NCI-H345 (cell line): ENCODE measurements at regions not wholly inside any gene's neighbourhood (a gene's known extent, or its start where the extent isn't known, plus 50 kb on each side); places are given as distances from the start of the nearest gene placed in this dataset.
"Not testable (repeated sequence)": the region's sequence is repeated elsewhere in the genome, so short reads cannot be mapped to it uniquely, and the experiment has no call there.

Experiments
- DNase-seq: peaks from one replicate; lab custom pipeline; 2025; lab: John Stamatoyannopoulos, UW

DNA sequence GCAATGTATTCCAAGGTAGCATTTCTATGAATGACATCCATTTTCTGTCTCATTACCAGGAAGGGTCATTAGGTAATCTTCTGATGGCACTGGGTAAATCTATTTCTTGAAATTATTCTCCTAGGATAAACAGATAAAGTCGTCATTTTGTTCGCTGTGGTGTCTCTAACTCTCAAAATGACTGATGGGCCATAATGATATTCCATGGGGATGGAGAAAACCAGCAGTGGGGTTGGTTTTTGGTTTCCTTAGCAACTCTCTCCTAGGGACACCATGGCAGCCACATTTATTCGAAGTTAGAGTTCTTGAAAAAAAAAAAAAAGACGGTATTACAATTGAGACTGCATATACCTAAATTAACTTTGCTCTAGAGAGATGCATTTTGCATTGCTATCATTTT is 231.3 kb upstream of the SLCO3A1 start:
- no peak for DNase-seq

DNA sequence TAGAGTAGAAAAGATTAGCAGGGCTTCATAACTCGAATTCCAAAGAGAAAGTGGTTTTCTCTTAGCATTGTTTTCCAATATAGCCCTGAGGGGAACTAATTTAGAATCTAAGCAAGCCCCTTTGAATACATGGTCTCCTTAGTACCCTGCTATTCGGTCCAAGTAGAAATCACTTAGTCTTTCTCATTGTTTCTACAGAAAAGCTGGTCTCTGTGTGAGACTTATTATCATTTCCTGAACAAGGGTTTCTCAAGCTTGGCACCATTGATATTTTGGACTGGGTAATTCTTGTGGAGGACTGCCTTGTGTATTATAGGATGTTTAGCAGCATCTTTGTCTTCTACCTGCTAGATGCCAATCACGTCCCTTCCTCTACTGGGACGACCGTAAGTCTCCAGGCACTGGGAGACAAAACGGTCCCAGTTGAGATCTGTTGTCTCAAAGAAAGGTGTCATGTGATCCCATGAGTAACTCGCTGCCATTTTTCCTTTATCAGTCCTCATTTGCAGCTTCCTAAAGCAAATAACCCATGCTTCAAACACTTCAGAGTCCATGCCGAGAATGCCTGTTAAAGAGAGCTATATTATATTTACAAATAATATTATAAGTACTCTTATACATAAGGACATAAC is 230.7 kb upstream of the SLCO3A1 start:
- no peak for DNase-seq

DNA sequence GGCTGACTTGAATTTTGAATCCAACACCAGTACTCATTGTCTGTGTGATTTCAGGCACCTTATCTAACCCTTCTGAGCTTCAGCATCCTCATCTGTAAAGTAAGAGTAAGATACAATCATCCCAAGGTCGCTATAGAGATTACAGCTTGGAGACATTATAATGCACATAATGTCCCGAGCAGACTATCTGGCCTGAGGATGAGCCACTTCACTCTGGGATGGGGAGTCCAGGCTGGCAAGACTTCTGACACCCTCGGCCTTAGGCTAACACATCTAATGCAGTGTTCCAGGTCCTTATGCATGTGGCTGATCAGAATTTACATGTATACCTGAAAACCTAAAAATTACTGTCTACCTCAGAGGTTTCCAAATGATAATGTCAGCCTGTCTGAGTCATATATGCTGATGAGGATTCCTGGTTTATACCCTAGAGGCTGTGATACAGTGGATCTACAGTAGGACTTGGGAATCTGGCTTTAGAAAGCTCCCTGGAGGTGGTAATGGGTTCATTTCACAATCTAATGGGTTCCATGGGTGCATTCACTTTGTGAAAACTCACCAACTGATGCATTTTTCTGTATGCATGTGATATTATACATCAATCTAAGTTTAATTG is 229.0 kb upstream of the SLCO3A1 start:
- no peak for DNase-seq

DNA sequence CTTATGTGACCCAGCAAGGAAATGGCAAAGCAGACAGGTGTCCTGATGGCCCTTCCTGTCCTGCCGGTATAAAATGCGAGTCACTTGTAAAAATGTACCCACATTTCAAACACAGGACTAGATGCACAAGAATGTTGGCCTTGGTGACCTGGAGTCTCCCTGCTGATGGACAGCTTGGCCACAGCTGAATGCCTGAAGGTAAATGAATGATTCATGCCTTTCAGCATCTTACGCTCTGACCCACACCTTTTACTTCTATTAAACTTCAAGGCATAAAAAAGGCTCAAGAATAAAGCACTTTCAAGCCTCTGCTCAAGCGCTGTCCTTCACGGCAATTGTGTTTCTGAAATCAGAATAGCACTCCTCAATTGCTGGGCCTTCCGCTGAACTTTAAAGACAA is 228.0 kb upstream of the SLCO3A1 start:
- DNase-seq: no peak

DNA sequence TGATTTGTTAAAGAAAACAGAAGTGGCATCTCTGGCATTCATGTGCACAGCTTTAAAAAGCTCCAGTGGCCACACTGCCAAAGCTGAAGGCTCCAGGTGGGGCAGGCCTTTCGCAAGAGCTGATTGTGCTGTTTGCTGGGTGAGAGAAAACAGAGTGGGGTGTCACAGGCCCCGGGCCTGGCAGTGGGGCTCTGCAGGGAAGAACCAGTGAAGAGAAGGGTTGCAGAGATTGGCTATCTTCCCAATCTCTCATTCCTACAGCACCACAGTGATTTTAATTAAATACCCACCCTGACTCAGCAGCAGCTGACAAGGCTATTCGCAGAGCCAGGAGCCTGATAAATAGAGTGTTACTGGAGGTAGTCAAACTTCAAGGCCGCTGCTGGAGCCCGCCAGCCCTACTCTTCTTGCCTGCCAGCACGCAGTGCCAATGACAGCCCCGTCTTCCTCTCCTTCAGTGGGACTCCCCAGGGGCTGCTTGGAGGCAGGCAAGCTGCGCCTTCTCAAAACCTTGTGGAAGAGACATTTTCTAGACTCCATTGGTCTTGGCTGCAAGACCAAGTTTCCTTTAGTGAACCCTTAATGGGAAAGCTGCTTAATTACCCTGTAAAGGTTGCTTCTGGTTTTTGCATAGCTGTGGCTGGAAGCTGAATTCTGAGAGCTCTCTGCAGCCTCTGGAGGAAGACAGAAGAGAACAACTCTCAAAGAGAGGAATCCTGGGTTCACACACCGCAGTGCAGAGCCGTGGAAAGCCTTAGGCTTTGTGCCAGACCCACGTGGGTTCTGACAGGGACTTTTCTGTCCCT is 225.8 kb upstream of the SLCO3A1 start:
- DNase-seq: no peak

DNA sequence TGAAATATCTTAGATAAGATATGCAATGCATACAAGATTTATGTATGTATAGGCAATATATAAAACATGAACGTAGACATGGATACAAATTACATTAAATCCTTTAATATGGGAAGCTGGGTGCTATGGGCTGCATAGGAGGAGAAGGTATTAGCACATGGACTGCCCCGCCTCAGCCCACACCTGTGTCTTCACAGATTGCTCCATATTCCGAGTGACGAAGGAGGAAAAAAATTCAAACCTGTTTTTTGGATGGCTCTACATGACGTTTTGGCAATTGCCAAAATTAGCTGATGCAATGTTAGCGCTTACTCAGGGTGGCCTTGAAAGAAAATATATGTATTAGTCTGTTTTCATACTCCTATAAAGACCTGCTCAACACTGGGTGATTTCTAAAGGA is 223.4 kb upstream of the SLCO3A1 start:
- no peak for DNase-seq

GRCh38 chr15:91632176-91632575 is 221.3 kb upstream of the SLCO3A1 start:
- DNase-seq: no peak

GRCh38 chr15:91632981-91633380 is 220.5 kb upstream of the SLCO3A1 start:
- no peak for DNase-seq

DNA sequence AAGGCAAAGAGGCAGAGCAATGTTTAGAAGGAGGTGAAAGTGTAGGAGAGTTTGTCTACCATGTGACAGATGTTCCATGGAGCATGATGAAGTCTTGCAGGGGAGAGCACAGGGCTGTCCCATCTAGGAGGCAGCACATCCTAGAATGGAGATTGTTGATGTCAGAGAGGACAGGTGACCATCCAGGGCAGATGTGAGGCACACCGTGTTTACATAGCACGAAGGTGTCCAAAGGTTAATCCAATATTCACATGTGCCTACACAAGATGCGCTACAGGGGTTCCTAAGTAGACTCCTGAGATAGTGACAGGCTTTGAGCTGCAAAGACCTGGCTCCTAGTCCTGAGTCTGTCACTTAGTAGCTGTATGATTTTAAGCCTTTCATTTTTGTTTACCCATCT is 219.3 kb upstream of the SLCO3A1 start:
- DNase-seq: no peak

DNA sequence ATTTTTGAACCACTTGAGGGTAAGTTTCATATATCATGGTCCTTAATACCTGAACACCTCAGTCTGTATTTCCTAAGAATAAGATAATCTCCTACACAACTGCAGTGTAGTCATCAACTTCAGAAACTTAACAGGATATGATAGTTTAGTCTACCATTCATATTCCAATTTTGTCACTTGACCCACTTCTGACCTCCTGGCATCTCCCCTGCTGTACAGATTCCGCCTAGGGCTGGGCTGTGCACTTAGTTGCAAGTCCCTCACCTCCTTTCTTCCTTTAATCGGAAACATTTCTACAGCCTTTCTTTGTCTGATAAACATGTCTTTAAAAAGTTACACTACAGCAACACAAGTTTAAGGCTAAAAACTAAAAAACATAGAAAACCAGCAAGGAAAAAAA is 218.4 kb upstream of the SLCO3A1 start:
- DNase-seq: no peak

DNA sequence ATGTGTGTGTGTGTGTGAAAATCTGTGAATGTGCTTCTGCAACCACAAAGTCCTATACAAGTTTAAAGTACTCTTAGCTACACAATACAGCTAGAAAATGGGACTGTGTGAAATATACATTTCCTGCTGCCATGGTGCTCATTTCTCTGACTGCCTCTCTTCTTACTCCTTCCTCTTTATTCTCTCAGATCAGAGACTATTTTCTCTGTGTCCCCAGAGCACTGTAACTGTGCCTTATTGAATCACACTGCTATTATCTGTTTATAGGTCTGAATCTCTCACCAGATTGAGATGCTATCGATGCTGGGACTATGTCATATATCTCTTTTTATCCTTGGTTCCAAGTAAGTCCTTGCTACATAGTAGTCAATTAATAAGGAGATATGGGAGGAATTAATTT is 217.9 kb upstream of the SLCO3A1 start:
- no peak for DNase-seq

DNA sequence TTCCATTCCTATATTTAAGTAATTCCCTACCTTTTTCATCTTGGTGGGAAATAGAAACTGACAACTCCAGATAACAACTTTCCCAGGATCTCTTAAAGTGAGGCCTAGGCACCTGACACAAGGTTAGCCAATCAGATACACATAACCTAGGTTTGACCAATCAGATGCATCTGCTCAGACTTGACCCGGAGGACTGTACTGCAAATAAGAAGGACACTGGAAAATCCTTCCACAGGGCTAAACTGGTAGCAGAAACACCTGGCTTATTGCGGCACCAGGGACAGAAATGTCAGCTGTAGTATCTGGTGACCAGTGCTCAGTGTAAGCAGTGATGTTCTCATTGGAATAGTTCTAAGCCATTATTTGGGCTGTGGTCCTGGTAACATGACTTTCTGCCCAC is 204.5 kb upstream of the SLCO3A1 start:
- no peak for DNase-seq

DNA sequence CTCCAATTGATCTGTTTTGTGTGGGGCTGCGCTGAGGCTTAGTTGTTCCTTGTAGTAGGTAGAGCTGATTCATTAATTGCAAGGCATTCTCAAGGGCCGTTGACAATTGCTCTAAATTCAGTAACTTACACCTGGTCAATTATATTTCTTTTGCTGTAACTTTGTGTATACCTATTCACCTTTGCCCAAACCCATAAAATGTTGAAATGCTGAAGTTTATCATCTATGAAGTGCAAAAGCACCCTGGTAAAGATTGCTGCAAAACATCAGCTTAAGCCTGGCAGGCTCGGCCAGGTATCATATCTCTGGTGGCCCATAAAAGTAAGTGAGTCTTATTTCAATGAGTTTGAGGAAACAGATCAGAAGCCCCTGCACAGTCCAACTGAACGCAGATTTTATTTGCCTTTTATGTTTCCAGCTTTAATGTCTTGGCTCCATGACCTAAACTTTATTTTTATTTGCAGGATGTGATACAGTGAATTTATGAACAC is 203.6 kb upstream of the SLCO3A1 start:
- no peak for DNase-seq

DNA sequence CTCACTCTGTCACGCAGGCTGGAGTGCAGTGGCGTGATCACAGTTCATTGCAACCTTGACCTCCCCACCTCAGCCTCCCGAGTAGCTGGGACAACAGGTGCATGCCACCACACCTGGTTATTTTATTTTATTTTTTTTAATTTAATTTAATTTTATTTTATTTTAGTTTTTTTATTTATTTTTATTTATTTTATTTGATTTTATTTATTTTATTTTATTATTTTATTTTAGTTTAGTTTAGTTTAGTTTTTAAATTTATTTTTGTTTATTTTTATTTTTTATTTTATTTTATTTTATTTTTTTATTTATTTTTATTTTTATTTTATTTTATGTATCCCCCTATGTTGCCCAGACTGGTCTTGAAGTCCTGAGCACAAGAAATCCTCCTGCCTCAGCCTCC is 202.3 kb upstream of the SLCO3A1 start:
- DNase-seq: no peak

DNA sequence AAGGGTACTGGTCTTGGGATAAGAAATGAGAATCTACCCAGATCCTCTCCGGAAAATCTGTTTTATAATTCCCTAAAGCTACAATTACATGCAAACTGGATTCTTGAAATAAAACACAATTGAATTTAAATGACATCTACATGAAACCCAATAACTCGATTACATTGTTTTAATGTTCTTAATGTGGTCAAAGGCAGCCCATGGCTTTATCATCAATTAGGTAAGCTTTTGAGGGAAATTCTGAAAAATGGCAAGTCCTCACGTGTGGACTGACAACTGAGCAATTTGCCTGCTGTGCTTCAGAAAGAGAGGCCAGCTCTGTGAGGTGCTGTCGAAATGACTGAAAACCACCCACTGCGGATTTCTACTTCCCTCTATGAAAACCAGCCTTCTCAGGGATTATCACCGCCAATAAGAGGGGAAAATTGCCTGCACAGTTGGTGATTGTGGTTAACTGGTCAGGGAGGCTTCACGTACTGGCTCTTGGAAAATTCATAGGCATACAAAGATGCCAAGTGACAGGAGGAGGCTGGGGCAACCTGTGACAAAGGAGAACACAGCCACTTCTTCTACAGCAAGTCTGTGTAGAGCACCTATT is 200.8 kb upstream of the SLCO3A1 start:
- no peak for DNase-seq

GRCh38 chr15:91655563-91656290 is 197.8 kb upstream of the SLCO3A1 start:
- DNase-seq: not testable (repeated sequence)

- no peak for DNase-seq
Measured at GRCh38 chr15:91660174-91660649, 193.3 kb upstream of the SLCO3A1 start.

GRCh38 chr15:91664224-91664836 is 189.2 kb upstream of the SLCO3A1 start:
- DNase-seq: no peak

GRCh38 chr15:91665212-91665611 is 188.3 kb upstream of the SLCO3A1 start:
- DNase-seq: no peak

DNA sequence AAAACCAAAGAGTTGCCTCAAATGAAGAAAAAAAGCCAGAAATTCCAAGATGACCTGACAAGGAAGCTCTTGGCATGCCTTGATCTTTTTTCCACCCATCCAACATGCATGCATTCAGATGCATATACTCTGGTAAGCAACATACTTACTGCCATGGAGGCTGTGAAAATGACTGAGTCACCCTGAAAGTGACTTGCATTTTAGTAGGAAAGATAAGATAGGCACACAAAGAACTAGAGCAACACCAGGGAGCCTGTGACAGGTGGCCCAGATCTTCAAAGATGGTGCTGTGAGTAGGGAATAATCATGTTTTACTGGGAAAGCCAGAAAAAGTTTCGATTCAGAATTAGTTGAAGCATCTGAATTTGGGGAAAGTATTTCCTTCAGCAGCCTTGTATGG is 185.1 kb upstream of the SLCO3A1 start:
- no peak for DNase-seq

GRCh38 chr15:91670108-91670507 is 183.4 kb upstream of the SLCO3A1 start:
- no peak for DNase-seq

DNA sequence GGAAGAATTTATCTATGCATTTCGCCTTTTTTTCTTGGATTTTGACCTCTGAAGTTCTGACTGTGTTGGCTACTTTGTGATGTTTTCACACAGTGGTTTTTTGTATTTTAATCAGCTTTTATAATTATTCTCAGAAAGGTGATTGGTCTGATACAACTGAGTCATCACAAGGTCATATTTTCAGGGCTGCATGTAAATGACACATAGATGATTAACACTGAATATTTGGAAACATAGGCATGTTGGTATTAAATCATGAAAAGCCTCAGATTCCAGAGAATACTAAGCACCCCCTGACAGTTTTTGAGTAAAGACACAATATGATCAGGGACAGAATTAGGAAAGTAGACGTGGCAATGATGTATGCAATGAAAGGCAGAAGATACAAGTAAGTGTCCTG is 175.5 kb upstream of the SLCO3A1 start:
- no peak for DNase-seq
